ENCODE measurements at regions not wholly inside any gene's neighbourhood (a gene's known extent, or its start where the extent isn't known, plus 50 kb on each side); places are given as distances from the start of the nearest gene placed in this dataset.

GRCh38 chr11:127491589-127491988, 491.0 kb upstream of the KIRREL3 start:
- TF ChIP-seq YY1 (IDR thresholded peaks at IDR 0.05; ENCODE audit: insufficient read depth, insufficient read length) = no peak
- no peak for TF ChIP-seq SUZ12 (IDR thresholded peaks at IDR 0.05; ENCODE audit: extremely low read depth, insufficient read depth, insufficient read length)
